Eye (tissue), 1 donor: ENCODE measurements at regions not wholly inside any gene's neighbourhood (a gene's known extent, or its start where the extent isn't known, plus 50 kb on each side); places are given as distances from the start of the nearest gene placed in this dataset.

Experiments used
- DNase-seq: peaks from one replicate; pipeline ENCODE4 v3.0.0-alpha.2; 2015

GRCh38 chr18:78676622-78677482 lies 302.8 kb upstream of the SALL3 start:
- no peak for DNase-seq

GRCh38 chr18:78677483-78678317 lies 301.9 kb upstream of the SALL3 start:
- no peak for DNase-seq

GRCh38 chr18:78678318-78678695 lies 301.3 kb upstream of the SALL3 start:
- DNase-seq: no peak

- DNase-seq: no peak
Observed at GRCh38 chr18:78679031-78679430, 300.6 kb upstream of the SALL3 start.

- DNase-seq: peak; percentile 11
Observed at GRCh38 chr18:78679613-78680260, 299.9 kb upstream of the SALL3 start.

- no peak for DNase-seq
Observed at GRCh38 chr18:78681396-78681795, 298.2 kb upstream of the SALL3 start.

- DNase-seq: no peak
Observed at GRCh38 chr18:78681934-78682333, 297.7 kb upstream of the SALL3 start.

GRCh38 chr18:78682716-78683115 lies 296.9 kb upstream of the SALL3 start:
- DNase-seq: no peak

GRCh38 chr18:78683191-78684010 lies 296.2 kb upstream of the SALL3 start:
- DNase-seq: no peak

GRCh38 chr18:78685250-78685979 lies 294.2 kb upstream of the SALL3 start:
- DNase-seq: no peak

GRCh38 chr18:78685980-78686530 lies 293.6 kb upstream of the SALL3 start:
- DNase-seq: no peak

GRCh38 chr18:78686976-78687685 lies 292.5 kb upstream of the SALL3 start:
- DNase-seq: no peak

- DNase-seq: no peak
Observed at GRCh38 chr18:78687736-78688135, 291.9 kb upstream of the SALL3 start.

GRCh38 chr18:78688249-78688648 lies 291.4 kb upstream of the SALL3 start:
- no peak for DNase-seq

- DNase-seq: no peak
Observed at GRCh38 chr18:78688916-78689315, 290.7 kb upstream of the SALL3 start.

GRCh38 chr18:78689606-78690005 lies 290.0 kb upstream of the SALL3 start:
- no peak for DNase-seq

GRCh38 chr18:78692105-78692504 lies 287.5 kb upstream of the SALL3 start:
- no peak for DNase-seq

- DNase-seq: no peak
Observed at GRCh38 chr18:78693429-78693828, 286.2 kb upstream of the SALL3 start.

GRCh38 chr18:78696698-78697435 lies 282.8 kb upstream of the SALL3 start:
- no peak for DNase-seq

- DNase-seq: no peak
Observed at GRCh38 chr18:78697446-78697845, 282.2 kb upstream of the SALL3 start.
